HG02763 (cell line): ENCODE measurements at regions not wholly inside any gene's neighbourhood (a gene's known extent, or its start where the extent isn't known, plus 50 kb on each side); places are given as distances from the start of the nearest gene placed in this dataset.

Source experiments
- ATAC-seq: cut with Tn5 transposase; IDR thresholded peaks from one replicate; pipeline ENCODE4 v1.9.1; 2021; ENCODE audit warnings: mild to moderate bottlenecking, moderate library complexity; ENCODE audit not compliant: unreplicated experiment

- no peak for ATAC-seq
Measured at GRCh38 chr10:111784946-111785465, 398.6 kb downstream of the GPAM start.

- no peak for ATAC-seq
Measured at GRCh38 chr10:111785921-111786320, 397.6 kb downstream of the GPAM start.

- ATAC-seq, result no peak
Measured at GRCh38 chr10:111789821-111790220, 393.7 kb downstream of the GPAM start.

GRCh38 chr10:111801841-111802240, 381.7 kb downstream of the GPAM start:
- no peak for ATAC-seq

- ATAC-seq, result no peak
Measured at GRCh38 chr10:111804781-111805180, 378.8 kb downstream of the GPAM start.

- ATAC-seq, result no peak
Measured at GRCh38 chr10:111811517-111811916, 372.0 kb downstream of the GPAM start.

- ATAC-seq, result no peak
Measured at GRCh38 chr10:111820471-111820870, 363.1 kb downstream of the GPAM start.

- ATAC-seq, result no peak
Measured at GRCh38 chr10:111821871-111822270, 361.7 kb downstream of the GPAM start.

- no peak for ATAC-seq
Measured at GRCh38 chr10:111822661-111823060, 360.9 kb downstream of the GPAM start.

GRCh38 chr10:111824128-111824527, 359.4 kb downstream of the GPAM start:
- ATAC-seq, result no peak

- ATAC-seq, result no peak
Measured at GRCh38 chr10:111830359-111830758, 353.2 kb downstream of the GPAM start.

GRCh38 chr10:111831058-111831457, 352.5 kb downstream of the GPAM start:
- no peak for ATAC-seq

- no peak for ATAC-seq
Measured at GRCh38 chr10:111833251-111833650, 350.3 kb downstream of the GPAM start.

GRCh38 chr10:111835574-111835973, 348.0 kb downstream of the GPAM start:
- ATAC-seq, result no peak

- no peak for ATAC-seq
Measured at GRCh38 chr10:111836064-111836463, 347.5 kb downstream of the GPAM start.

- no peak for ATAC-seq
Measured at GRCh38 chr10:111836571-111836970, 347.0 kb downstream of the GPAM start.

GRCh38 chr10:111837086-111837485, 346.5 kb downstream of the GPAM start:
- ATAC-seq, result no peak

GRCh38 chr10:111837985-111838384, 345.6 kb downstream of the GPAM start:
- ATAC-seq, result no peak

GRCh38 chr10:111840546-111840945, 343.0 kb downstream of the GPAM start:
- no peak for ATAC-seq

GRCh38 chr10:111852801-111853200, 330.8 kb downstream of the GPAM start:
- ATAC-seq, result no peak

GRCh38 chr10:111856631-111857030, 326.9 kb downstream of the GPAM start:
- no peak for ATAC-seq

- no peak for ATAC-seq
Measured at GRCh38 chr10:111865550-111865949, 318.0 kb downstream of the GPAM start.

GRCh38 chr10:111871458-111871857, 312.1 kb downstream of the GPAM start:
- no peak for ATAC-seq

GRCh38 chr10:111872591-111872990, 311.0 kb downstream of the GPAM start:
- no peak for ATAC-seq
